ENCODE measurements at regions not wholly inside any gene's neighbourhood (a gene's known extent, or its start where the extent isn't known, plus 50 kb on each side); places are given as distances from the start of the nearest gene placed in this dataset.

DNA sequence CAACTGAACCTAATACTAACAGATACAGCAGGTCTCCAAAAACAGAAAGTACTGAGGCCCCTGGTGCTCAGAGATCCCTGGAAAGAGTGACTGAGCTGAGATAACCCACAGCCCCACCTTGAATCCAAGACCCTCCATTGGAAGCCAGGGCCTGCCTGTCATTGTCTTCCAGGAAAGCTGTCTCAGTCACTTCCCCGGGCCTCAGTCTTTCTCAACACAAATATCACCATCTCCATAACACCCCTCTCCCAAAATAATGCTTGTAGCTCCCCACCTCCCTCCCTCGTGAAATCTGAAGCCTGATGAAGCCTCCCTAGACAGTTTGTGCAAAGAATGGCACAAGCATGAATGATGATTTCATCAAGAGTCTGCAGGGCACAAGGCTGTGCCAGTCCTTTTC, 138.2 kb upstream of the LRFN2 start:
- TF ChIP-seq, protein P1, sequence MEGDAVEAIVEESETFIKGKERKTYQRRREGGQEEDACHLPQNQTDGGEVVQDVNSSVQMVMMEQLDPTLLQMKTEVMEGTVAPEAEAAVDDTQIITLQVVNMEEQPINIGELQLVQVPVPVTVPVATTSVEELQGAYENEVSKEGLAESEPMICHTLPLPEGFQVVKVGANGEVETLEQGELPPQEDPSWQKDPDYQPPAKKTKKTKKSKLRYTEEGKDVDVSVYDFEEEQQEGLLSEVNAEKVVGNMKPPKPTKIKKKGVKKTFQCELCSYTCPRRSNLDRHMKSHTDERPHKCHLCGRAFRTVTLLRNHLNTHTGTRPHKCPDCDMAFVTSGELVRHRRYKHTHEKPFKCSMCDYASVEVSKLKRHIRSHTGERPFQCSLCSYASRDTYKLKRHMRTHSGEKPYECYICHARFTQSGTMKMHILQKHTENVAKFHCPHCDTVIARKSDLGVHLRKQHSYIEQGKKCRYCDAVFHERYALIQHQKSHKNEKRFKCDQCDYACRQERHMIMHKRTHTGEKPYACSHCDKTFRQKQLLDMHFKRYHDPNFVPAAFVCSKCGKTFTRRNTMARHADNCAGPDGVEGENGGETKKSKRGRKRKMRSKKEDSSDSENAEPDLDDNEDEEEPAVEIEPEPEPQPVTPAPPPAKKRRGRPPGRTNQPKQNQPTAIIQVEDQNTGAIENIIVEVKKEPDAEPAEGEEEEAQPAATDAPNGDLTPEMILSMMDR (IDR thresholded peaks at IDR 0.05), result no peak
- DNase-seq (ENCODE audit: low spot score), result no peak
- Histone ChIP-seq H3K4me3 (no peak overlapping the region), H3K27ac (no peak overlapping the region)

DNA sequence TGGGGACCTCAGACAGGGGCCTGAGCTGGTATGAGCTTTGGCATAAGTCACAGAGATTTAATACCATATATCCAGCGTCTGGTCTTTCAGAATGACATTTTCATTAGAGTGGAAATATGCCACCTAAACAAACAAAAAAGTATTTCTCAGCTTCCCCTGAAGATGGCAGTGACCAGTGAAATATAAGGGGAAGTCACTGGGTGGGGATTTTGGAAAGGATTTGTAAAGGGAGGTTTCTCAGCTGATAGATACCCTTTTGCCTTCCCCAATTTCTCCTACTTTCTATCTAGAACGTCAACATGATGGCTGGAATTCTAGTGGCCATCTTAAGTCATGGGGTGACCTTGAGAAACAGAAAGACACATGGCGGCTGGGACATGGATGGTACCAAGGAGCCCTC, 137.7 kb upstream of the LRFN2 start:
- no peak for DNase-seq (ENCODE audit: low spot score)

DNA sequence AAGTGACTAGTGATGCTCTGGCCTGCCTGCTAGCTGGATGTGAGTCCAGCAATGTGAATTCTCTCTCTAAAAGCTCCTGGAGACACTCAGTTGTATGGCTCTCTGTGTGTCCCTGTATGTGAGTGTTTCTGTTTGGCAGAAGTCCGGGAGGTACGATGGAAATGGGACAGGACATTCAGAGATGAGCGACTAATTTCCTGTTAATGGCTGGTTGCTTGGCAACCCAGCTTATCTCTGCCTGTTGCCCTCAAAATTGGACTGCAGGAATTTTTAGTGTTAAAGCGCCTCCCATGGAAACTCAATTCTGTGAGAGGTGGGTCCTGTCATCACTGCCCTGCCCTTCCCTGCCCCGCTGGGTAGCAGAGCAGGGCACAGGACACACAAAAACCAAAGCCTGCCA, 136.8 kb upstream of the LRFN2 start:
- DNase-seq (ENCODE audit: low spot score), result no peak
- Histone ChIP-seq H3K4me3 (no peak overlapping the region), H3K27ac (no peak overlapping the region)
- TF ChIP-seq, protein P1 (IDR thresholded peaks at IDR 0.05), result no peak

More for the DNA sequence above, 137.7 kb upstream of the LRFN2 start:
- TF ChIP-seq, protein P1 (IDR thresholded peaks at IDR 0.05), result no peak
- H3K27ac ChIP-seq, result no peak overlapping the region
- no peak overlapping the region for H3K4me3 ChIP-seq

DNA sequence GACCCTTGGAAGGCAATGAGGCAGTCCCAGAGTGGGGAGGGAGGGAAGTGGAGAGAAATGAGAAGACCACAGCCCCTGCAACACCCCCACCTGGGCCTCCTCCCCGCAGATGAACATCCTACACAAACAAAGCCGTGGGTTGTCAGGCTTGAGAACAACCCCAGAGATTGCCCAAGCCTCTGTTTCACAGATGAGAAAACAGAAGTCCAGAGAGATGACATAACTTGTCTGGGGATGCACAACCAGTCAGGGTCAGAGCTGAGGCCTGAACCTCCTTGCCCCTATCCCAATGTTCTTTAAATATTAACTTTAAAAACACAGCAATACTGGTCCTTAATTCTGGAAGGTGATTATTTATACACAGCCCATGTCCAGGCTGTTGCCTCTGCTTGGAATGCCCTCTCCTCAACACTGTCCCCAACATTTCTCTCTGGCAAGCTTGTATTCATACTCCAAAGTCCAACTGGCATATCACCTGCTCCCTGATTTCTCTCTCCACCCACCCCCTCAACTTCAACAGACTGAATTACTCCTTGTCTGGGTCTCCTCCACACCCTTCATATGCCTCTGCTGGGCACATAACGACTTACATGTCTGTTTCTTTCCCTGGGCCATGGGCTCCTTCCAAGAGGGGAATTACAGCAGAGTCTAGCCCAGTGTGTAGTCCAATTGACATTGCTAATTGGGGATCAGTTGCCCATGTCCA, 135.5 kb upstream of the LRFN2 start:
- H3K27ac ChIP-seq, result no peak overlapping the region
- H3K4me3 ChIP-seq, result no peak overlapping the region
- no peak for DNase-seq (ENCODE audit: low spot score)
- TF ChIP-seq, protein P1 (IDR thresholded peaks at IDR 0.05), result no peak

DNA sequence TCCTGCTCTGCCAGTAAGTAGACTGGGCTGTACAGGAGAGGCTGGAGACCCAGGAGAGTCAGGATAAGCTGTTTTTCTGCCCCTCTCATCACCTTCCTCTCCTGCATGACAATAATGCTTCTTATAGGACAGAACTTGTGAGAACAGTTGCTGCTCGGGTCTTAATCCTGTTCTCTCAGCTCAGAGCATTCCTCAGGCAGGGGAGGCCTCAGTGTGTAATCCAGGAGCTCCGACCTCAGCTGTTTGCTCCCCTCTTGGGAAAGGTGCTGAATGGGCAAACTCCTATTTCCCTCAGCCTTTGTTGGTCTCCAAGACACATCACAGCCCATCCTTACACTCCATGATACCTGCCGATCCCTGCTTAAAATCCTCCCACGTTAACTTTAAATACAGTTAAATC, 134.9 kb upstream of the LRFN2 start:
- TF ChIP-seq, protein P1 (IDR thresholded peaks at IDR 0.05), result no peak
- H3K27ac ChIP-seq, result no peak overlapping the region
- DNase-seq (ENCODE audit: low spot score), result no peak

DNA sequence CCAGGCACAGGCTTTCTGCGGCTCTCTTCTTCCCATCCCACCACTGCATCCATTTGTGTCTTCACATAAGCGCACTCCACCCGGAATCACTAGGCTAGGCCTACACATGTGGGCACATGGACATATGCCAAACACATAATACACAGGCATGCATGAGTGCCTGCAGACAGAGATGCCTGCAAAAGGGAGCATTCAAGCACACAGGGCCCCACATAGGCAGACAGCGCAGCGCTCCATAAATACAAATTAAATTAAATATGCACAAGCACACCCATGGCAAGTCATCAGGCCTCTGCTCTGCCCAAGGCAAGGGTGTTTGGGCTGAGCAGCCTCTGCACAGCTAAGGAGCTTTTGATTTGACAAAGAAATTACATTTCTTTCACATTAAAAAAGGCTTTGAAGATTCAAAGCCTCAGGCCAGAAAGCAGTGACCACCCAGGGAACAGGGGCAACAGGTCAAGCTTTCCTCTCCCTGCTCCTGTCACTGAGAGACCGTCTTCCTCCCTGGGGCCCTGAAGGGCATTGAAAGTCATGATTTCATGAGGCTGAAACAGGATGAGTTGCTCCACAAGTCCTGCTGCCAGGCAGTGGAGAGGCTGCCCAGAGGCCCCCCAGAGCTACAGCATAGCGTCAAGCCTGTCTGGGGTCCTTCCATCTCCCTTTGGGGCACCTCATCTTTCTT, 134.2 kb upstream of the LRFN2 start:
- Histone ChIP-seq H3K4me3 (no peak overlapping the region), H3K27ac (no peak overlapping the region)
- DNase-seq (ENCODE audit: low spot score), result no peak
- TF ChIP-seq, protein P1 (IDR thresholded peaks at IDR 0.05), result no peak

More for the DNA sequence above, 134.9 kb upstream of the LRFN2 start:
- H3K4me3 ChIP-seq, result no peak overlapping the region

DNA sequence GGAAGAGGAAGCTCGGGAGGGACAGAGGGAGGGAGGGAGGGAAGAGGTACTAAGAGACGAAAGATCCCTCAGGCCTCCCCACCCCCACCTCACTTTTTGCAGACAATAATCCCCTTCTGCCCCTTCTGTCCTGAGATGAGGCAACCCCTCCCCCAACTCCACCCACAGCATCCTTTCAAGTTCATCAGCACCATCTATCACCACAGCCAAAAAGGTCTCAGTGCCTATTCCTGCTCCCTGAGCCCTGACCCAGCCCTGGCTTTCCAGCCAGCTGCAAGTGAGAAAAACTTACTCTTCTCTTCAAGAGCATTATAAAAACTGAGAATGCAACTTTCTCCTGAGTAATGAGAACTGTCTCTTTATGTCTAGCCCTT, 133.2 kb upstream of the LRFN2 start:
- no peak overlapping the region for H3K27ac ChIP-seq
- no peak for DNase-seq (ENCODE audit: low spot score)
- TF ChIP-seq, protein P1 (IDR thresholded peaks at IDR 0.05), result no peak
- H3K4me3 ChIP-seq, result peak overlapping the region; percentile 51

All from coronary artery (tissue), 2 donors.